ENCODE measurements at regions not wholly inside any gene's neighbourhood (a gene's known extent, or its start where the extent isn't known, plus 50 kb on each side); places are given as distances from the start of the nearest gene placed in this dataset.

DNA sequence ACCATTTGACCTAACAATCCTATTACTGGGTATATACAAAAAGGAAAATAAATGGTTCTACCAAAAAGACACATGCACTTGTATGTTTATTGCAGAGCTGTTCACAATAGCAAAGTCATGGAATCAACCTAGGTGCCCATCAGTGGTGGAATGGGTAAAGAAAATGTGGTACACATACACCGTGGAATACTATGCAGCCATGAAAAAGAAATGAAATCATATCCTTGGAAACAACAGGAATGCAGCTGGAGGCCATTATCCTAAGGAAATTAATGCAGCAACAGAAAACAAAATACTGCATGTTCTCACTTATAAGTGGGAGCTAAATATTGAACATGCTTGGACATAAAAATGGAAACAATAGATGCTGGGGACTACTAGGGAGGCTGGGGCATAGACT lies 534.1 kb upstream of the SGCD start:
- ATAC-seq, result no peak
- 0 out of 2 replicates have a peak, but pooled peaks have one; percentile 5 for TF ChIP-seq ZNF8 (CRISPR knock-in tag; IDR thresholded peaks at IDR 0.05)
- TF ChIP-seq, protein P1, sequence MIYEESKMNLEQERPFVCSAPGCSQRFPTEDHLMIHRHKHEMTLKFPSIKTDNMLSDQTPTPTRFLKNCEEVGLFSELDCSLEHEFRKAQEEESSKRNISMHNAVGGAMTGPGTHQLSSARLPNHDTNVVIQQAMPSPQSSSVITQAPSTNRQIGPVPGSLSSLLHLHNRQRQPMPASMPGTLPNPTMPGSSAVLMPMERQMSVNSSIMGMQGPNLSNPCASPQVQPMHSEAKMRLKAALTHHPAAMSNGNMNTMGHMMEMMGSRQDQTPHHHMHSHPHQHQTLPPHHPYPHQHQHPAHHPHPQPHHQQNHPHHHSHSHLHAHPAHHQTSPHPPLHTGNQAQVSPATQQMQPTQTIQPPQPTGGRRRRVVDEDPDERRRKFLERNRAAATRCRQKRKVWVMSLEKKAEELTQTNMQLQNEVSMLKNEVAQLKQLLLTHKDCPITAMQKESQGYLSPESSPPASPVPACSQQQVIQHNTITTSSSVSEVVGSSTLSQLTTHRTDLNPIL (CRISPR knock-in tag; IDR thresholded peaks at IDR 0.05; ENCODE audit: low read depth), result no peak

DNA sequence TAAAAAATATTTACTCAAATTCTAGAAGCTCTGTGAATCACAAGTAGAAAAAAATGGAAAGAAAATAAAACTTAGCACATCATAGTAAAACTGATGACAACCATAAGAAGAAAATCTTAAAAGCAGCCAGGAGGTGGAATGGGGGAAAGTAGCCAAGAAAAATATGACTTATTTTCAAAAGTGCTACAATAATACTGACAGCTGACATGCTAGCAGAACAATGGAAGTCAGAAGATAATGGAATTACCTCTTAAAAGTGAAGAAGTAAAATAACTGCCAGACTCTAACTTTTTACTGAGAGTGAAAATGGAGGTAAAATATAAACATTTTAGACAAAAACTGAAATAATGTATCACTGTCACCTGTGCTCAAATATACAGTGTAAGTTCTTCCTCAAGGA lies 532.2 kb upstream of the SGCD start:
- TF ChIP-seq ZFP3 (CRISPR knock-in tag; IDR thresholded peaks at IDR 0.05) (no peak), RARB (CRISPR knock-in tag; IDR thresholded peaks at IDR 0.05) (no peak), TOX (CRISPR knock-in tag; IDR thresholded peaks at IDR 0.05; ENCODE audit: borderline replicate concordance) (no peak)
- ATAC-seq, result no peak

DNA sequence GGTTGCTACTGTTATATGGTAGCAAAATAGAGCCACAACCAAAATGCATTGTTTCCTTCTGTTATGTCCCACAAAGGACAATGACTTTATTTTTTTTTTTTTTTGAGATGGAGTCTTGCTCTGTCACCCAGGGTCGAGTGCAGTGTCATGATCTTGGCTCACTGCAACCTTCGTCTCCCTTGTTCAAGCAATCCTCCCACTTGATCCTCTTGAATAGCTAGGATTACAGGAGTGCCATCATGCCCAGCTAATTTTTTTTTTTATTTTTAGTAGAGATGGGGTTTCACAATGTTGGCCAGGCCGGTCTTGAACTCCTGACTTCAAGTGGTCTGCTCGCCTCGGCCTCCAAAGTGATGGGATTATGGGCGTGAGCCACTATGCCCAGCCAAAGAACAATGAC lies 527.7 kb upstream of the SGCD start:
- no peak for ATAC-seq
- TF ChIP-seq ZFP30 (CRISPR knock-in tag; IDR thresholded peaks at IDR 0.05) (no peak), ZNF8 (CRISPR knock-in tag; IDR thresholded peaks at IDR 0.05) (no peak), ZFP3 (CRISPR knock-in tag; IDR thresholded peaks at IDR 0.05) (no peak), OSR1 (CRISPR knock-in tag; IDR thresholded peaks at IDR 0.05) (no peak), ESRRG (CRISPR knock-in tag; IDR thresholded peaks at IDR 0.05) (no peak), CSDC2 (CRISPR knock-in tag; IDR thresholded peaks at IDR 0.05) (no peak), SNAI2 (CRISPR knock-in tag; IDR thresholded peaks at IDR 0.05) (no peak), ISL1 (CRISPR knock-in tag; IDR thresholded peaks at IDR 0.05) (no peak), TOX (CRISPR knock-in tag; IDR thresholded peaks at IDR 0.05; ENCODE audit: borderline replicate concordance) (no peak), ARNTL (CRISPR knock-in tag; IDR thresholded peaks at IDR 0.05; ENCODE audit: borderline replicate concordance, low read depth) (no peak)
- TF ChIP-seq, protein P2, sequence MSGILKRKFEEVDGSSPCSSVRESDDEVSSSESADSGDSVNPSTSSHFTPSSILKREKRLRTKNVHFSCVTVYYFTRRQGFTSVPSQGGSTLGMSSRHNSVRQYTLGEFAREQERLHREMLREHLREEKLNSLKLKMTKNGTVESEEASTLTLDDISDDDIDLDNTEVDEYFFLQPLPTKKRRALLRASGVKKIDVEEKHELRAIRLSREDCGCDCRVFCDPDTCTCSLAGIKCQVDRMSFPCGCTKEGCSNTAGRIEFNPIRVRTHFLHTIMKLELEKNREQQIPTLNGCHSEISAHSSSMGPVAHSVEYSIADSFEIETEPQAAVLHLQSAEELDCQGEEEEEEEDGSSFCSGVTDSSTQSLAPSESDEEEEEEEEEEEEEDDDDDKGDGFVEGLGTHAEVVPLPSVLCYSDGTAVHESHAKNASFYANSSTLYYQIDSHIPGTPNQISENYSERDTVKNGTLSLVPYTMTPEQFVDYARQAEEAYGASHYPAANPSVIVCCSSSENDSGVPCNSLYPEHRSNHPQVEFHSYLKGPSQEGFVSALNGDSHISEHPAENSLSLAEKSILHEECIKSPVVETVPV (CRISPR knock-in tag; IDR thresholded peaks at IDR 0.05), result no peak
- TF ChIP-seq, protein P3, sequence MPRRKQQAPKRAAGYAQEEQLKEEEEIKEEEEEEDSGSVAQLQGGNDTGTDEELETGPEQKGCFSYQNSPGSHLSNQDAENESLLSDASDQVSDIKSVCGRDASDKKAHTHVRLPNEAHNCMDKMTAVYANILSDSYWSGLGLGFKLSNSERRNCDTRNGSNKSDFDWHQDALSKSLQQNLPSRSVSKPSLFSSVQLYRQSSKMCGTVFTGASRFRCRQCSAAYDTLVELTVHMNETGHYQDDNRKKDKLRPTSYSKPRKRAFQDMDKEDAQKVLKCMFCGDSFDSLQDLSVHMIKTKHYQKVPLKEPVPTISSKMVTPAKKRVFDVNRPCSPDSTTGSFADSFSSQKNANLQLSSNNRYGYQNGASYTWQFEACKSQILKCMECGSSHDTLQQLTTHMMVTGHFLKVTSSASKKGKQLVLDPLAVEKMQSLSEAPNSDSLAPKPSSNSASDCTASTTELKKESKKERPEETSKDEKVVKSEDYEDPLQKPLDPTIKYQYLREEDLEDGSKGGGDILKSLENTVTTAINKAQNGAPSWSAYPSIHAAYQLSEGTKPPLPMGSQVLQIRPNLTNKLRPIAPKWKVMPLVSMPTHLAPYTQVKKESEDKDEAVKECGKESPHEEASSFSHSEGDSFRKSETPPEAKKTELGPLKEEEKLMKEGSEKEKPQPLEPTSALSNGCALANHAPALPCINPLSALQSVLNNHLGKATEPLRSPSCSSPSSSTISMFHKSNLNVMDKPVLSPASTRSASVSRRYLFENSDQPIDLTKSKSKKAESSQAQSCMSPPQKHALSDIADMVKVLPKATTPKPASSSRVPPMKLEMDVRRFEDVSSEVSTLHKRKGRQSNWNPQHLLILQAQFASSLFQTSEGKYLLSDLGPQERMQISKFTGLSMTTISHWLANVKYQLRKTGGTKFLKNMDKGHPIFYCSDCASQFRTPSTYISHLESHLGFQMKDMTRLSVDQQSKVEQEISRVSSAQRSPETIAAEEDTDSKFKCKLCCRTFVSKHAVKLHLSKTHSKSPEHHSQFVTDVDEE (CRISPR knock-in tag; IDR thresholded peaks at IDR 0.05), result no peak
- TF ChIP-seq, protein P1 (CRISPR knock-in tag; IDR thresholded peaks at IDR 0.05; ENCODE audit: low read depth), result no peak
- TF ChIP-seq, protein P4, sequence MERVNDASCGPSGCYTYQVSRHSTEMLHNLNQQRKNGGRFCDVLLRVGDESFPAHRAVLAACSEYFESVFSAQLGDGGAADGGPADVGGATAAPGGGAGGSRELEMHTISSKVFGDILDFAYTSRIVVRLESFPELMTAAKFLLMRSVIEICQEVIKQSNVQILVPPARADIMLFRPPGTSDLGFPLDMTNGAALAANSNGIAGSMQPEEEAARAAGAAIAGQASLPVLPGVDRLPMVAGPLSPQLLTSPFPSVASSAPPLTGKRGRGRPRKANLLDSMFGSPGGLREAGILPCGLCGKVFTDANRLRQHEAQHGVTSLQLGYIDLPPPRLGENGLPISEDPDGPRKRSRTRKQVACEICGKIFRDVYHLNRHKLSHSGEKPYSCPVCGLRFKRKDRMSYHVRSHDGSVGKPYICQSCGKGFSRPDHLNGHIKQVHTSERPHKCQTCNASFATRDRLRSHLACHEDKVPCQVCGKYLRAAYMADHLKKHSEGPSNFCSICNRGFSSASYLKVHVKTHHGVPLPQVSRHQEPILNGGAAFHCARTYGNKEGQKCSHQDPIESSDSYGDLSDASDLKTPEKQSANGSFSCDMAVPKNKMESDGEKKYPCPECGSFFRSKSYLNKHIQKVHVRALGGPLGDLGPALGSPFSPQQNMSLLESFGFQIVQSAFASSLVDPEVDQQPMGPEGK (CRISPR knock-in tag; IDR thresholded peaks at IDR 0.05; ENCODE audit: borderline replicate concordance), result no peak

DNA sequence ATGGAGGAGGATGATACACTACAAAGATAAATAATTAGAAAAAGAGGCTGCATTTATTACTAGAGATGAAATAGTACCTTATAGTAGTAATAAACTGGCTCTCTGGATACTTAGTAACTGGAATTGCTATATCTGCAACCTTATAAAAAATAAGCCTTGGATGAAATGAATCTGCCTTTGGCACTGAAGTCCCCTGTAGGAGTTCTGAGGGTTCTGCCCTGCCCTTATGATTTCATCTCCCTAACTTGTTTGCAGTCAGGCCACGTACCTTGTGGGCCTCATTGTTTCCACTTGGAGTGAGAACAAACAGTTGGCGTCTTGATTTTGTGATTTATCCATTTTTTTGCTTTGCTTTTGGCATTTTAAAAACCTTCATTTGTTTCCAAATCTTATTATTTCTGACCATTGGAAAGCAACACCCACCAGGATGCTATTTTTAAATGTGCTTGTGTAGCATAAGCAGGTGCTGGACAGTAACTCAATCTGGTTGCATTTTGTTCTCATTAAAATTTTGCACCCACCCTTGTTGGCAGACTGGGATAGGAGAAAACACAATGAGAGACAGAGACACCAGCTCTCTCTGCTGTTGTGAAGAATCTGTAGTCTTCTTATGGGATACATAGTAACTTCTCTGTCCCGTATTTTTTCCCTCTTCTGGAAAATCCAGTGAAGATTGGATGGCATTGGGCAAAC lies 518.9 kb upstream of the SGCD start:
- TF ChIP-seq ZFP3 (CRISPR knock-in tag; IDR thresholded peaks at IDR 0.05) (no peak), RARB (CRISPR knock-in tag; IDR thresholded peaks at IDR 0.05) (no peak), TCF4 (CRISPR knock-in tag; IDR thresholded peaks at IDR 0.05; ENCODE audit: borderline replicate concordance) (no peak), ZC3H10 (CRISPR knock-in tag; IDR thresholded peaks at IDR 0.05) (no peak)
- TF ChIP-seq, protein P1 (CRISPR knock-in tag; IDR thresholded peaks at IDR 0.05; ENCODE audit: low read depth), result no peak
- no peak for ATAC-seq

All from SK-N-SH treated with all-trans-retinoic acid at 6 μM for 48 hours (cell line).